ENCODE measurements at regions not wholly inside any gene's neighbourhood (a gene's known extent, or its start where the extent isn't known, plus 50 kb on each side); places are given as distances from the start of the nearest gene placed in this dataset.

DNA sequence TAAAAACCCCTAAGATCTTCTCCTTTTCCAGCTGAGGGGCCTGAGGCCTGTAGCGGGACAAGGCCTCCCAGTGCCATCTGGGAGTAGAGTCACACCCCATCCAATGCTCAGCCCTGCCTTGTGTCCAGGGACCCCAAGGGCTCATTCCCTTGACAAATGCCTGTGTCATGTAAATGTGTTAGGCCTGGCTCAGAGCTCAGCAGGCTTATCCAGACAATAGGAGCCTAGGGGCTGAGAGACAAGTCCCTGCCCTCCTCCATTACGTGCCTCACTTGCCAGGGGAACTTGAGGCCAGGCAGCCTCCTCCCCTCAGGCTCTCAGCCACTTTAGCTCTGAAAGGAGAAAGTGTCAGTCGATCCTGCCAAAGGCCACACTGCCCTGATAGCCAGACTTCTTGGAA, 166.8 kb upstream of the MAMLD1 start:
- Histone ChIP-seq H3K79me2 (ENCODE audit: insufficient read depth, low read length) (no peaks in the 10 kb centered on the region), H3K9ac (ENCODE audit: insufficient read depth, low read depth, low read length) (no peak overlapping the region), H3K9me3 (ENCODE audit: low read length) (no peaks in the 10 kb centered on the region), H3K4me3 (replicated peaks in 1 of 3; ENCODE audit: insufficient read depth in 1 of 3, low read depth in 2 of 3, low read length in 3 of 3) (no peak overlapping the region), H3K4me2 (ENCODE audit: low read depth, low read length) (no peak overlapping the region), H3K27me3 (ENCODE audit: control insufficient read depth in 1 of 2, insufficient read depth in 2 of 2, low read length in 2 of 2) (no peaks in the 10 kb centered on the region), H2AFZ (ENCODE audit: low read length) (no peak overlapping the region), H3K4me1 (ENCODE audit: insufficient read depth, low read length) (no peaks in the 10 kb centered on the region), H3K36me3 (replicated peaks in 1 of 2; ENCODE audit: control insufficient read depth in 1 of 2, insufficient read depth in 2 of 2, low read length in 2 of 2) (no peaks in the 10 kb centered on the region), H3K27ac (ENCODE audit: extremely low read length, insufficient read depth, low read length) (no peak overlapping the region), H4K20me1 (ENCODE audit: insufficient read depth, low read length) (no peaks in the 10 kb centered on the region)
- TF ChIP-seq RORA (CRISPR knock-in tag; IDR thresholded peaks at IDR 0.05) (no peak), KAT8 (CRISPR knock-in tag; IDR thresholded peaks at IDR 0.05) (no peak), ZNF30 (CRISPR knock-in tag; IDR thresholded peaks at IDR 0.05) (no peak), REL (CRISPR knock-in tag; conservative IDR thresholded peaks at IDR 0.05) (no peak), ATF7 (IDR thresholded peaks at IDR 0.05) (no peak), ATF7 (CRISPR knock-in tag; IDR thresholded peaks at IDR 0.05) (no peak), ZNF138 (CRISPR knock-in tag; IDR thresholded peaks at IDR 0.05; ENCODE audit: low read depth) (no peak), ZFP37 (CRISPR knock-in tag; IDR thresholded peaks at IDR 0.05; ENCODE audit: borderline replicate concordance) (no peak), ATF3 (CRISPR knock-in tag; IDR thresholded peaks at IDR 0.05) (no peak), ZNF432 (CRISPR knock-in tag; IDR thresholded peaks at IDR 0.05; ENCODE audit: borderline replicate concordance) (no peak), ZNF577 (CRISPR knock-in tag; IDR thresholded peaks at IDR 0.05; ENCODE audit: borderline replicate concordance, low read depth) (no peak), ZNF615 (CRISPR knock-in tag; IDR thresholded peaks at IDR 0.05; ENCODE audit: borderline replicate concordance) (no peak)
- TF ChIP-seq, protein P1, sequence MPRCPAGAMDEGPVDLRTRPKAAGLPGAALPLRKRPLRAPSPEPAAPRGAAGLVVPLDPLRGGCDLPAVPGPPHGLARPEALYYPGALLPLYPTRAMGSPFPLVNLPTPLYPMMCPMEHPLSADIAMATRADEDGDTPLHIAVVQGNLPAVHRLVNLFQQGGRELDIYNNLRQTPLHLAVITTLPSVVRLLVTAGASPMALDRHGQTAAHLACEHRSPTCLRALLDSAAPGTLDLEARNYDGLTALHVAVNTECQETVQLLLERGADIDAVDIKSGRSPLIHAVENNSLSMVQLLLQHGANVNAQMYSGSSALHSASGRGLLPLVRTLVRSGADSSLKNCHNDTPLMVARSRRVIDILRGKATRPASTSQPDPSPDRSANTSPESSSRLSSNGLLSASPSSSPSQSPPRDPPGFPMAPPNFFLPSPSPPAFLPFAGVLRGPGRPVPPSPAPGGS (CRISPR knock-in tag; IDR thresholded peaks at IDR 0.05): no peak
- DNase-seq (ENCODE audit: low spot score) (no peak), FAIRE-seq (no peak), ATAC-seq (no peak)
- ChIA-PET CTCF (ENCODE audit: low intra/inter-chr PET ratio, low total read pairs) (no interaction called here), POLR2A (no interaction called here)
- in situ Hi-C loops (cut with HindIII; ENCODE audit: extremely low pct_ligation_motif_present, low pct_unique_long_range_greater_than_20kb): no loop called here
- BruUV-seq (replicated peaks): no TSS peak
- WGBS (ENCODE audit: low lambda C conversion rate): 0% methylated on average over 1 of the region's 3 CpGs
- intact Hi-C loops (cut with micrococcal nuclease; ENCODE audit: unreplicated experiment): no loop called here

Measured in HepG2 (cell line).